ENCODE measurements at regions not wholly inside any gene's neighbourhood (a gene's known extent, or its start where the extent isn't known, plus 50 kb on each side); places are given as distances from the start of the nearest gene placed in this dataset.

DNA sequence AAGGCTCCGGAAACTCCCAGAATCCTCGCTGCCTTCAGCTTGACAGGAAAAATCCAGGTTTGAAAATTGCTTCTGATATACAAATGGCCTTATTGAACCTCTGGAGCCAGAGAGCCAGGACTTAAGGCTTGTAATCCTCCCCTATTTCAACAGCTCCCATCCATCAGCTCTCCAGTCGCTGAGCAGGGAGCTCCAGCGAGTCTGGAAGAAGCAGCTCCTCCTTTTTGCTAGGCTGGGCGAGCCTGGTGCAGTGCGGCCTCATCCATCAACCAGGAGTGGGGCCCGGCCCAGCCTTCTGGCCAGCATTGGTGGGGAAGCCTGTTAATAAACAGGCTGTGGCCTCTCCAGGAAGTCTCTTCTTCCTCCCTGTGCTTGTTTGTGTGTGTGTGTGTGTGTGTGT, 424.4 kb downstream of the TCERG1L start:
- no peak overlapping the region for H3K4me2 ChIP-seq (ENCODE audit: insufficient read depth, insufficient read length, low read length)
- no peaks in the 10 kb centered on the region for H3K9me3 ChIP-seq (ENCODE audit: control insufficient read depth, low read depth, low read length)
- Mint-ChIP-seq H3K27ac (no peak overlapping the region; a peak in 1 of 7 replicates), H3K36me3 (ENCODE audit: insufficient read depth in 1 of 3, low read depth in 3 of 3) (no peaks in the 10 kb centered on the region), H3K4me3 (no peak overlapping the region), H3K27me3 (ENCODE audit: low read depth) (peaks cover 1% of the 10 kb centered on the region; the same call in 1 of the 2 replicates), H3K4me1 (no peaks in the 10 kb centered on the region; a peak in 1 of 4 replicates), H3K9me3 (no peaks in the 10 kb centered on the region; a peak in 1 of 5 replicates)
- no peak overlapping the region for H3K27ac ChIP-seq (ENCODE audit: insufficient read length, low read depth, low read length)
- WGBS (ENCODE audit: extremely low coverage, insufficient read length, low lambda C conversion rate): no CpG with 5 or more reads among the region's 7 CpGs
- H3K14ac ChIP-seq (ENCODE audit: insufficient read depth, low read length): no peak overlapping the region
- H2BK120ac ChIP-seq (ENCODE audit: low read depth, low read length, poor library complexity, severe bottlenecking): no peak overlapping the region
- no peak overlapping the region for H2BK15ac ChIP-seq (ENCODE audit: low read depth, low read length)
- H2AK5ac ChIP-seq (ENCODE audit: insufficient read length, low read length): no peak overlapping the region
- H3T11ph ChIP-seq (ENCODE audit: low read length): no peak overlapping the region
- H4K91ac ChIP-seq (ENCODE audit: insufficient read length, low read depth, low read length): no peak overlapping the region
- no peak overlapping the region for H3K23ac ChIP-seq (ENCODE audit: insufficient read length, low read depth, low read length)
- H2BK12ac ChIP-seq (ENCODE audit: insufficient read length, low read depth, low read length): no peak overlapping the region
- H3K79me1 ChIP-seq (ENCODE audit: insufficient read depth, low read depth, low read length, poor library complexity, severe bottlenecking): no peaks in the 10 kb centered on the region
- no peaks in the 10 kb centered on the region for H3K79me2 ChIP-seq (ENCODE audit: insufficient read depth, low read length)
- no peak overlapping the region for H3K56ac ChIP-seq (ENCODE audit: insufficient read length, low read depth, low read length)
- no peak overlapping the region for H3K18ac ChIP-seq (ENCODE audit: insufficient read length, low read depth, low read length)
- no peaks in the 10 kb centered on the region for H4K20me1 ChIP-seq (ENCODE audit: control insufficient read depth, insufficient read depth, insufficient read length)
- no peak overlapping the region for H2BK5ac ChIP-seq (ENCODE audit: insufficient read length, low read length)
- TF ChIP-seq, protein P1, sequence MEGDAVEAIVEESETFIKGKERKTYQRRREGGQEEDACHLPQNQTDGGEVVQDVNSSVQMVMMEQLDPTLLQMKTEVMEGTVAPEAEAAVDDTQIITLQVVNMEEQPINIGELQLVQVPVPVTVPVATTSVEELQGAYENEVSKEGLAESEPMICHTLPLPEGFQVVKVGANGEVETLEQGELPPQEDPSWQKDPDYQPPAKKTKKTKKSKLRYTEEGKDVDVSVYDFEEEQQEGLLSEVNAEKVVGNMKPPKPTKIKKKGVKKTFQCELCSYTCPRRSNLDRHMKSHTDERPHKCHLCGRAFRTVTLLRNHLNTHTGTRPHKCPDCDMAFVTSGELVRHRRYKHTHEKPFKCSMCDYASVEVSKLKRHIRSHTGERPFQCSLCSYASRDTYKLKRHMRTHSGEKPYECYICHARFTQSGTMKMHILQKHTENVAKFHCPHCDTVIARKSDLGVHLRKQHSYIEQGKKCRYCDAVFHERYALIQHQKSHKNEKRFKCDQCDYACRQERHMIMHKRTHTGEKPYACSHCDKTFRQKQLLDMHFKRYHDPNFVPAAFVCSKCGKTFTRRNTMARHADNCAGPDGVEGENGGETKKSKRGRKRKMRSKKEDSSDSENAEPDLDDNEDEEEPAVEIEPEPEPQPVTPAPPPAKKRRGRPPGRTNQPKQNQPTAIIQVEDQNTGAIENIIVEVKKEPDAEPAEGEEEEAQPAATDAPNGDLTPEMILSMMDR (conservative IDR thresholded peaks at IDR 0.05): no peak
- H3K4ac ChIP-seq (ENCODE audit: low read depth, low read length): no peak overlapping the region
- H2AFZ ChIP-seq (ENCODE audit: low read length): no peak overlapping the region
- no peak overlapping the region for H3K9ac ChIP-seq (ENCODE audit: extremely low read depth, insufficient read length, low read length)
- no peak overlapping the region for H2BK20ac ChIP-seq (ENCODE audit: low read depth, low read length, poor library complexity, severe bottlenecking)
- no peak overlapping the region for H4K8ac ChIP-seq (replicated peaks; ENCODE audit: insufficient read length, low read depth, low read length)
- H3K27me3 ChIP-seq (ENCODE audit: insufficient read depth, low read length): no peaks in the 10 kb centered on the region
- H3K23me2 ChIP-seq (ENCODE audit: insufficient read length, low read depth, low read length, poor library complexity, severe bottlenecking): no peaks in the 10 kb centered on the region
- no peak for DNase-seq
- no peaks in the 10 kb centered on the region for H3K4me1 ChIP-seq (ENCODE audit: insufficient read depth, low read length)
- H4K5ac ChIP-seq (ENCODE audit: insufficient read length, low read depth, low read length): no peak overlapping the region

All from H9 (cell line).